LNCaP clone FGC (cell line): ENCODE measurements at regions not wholly inside any gene's neighbourhood (a gene's known extent, or its start where the extent isn't known, plus 50 kb on each side); places are given as distances from the start of the nearest gene placed in this dataset.
A peak's percentile ranks its signal among the peaks of the same experiment; 100 is the strongest.

ENCODE experiments used
- DNase-seq: peaks from one replicate; pipeline ENCODE4 v3.0.0-alpha.2; 2011; ENCODE audit warnings: low read depth
- H3K4me3 ChIP-seq: 2 replicates; pipeline ENCODE4 v1.5.1; 2011; ENCODE audit warnings: mild to moderate bottlenecking, low read depth, low read length, control low read depth
- CTCF ChIP-seq: IDR thresholded peaks from 2 replicates; pipeline ENCODE4 v1.5.1; 2012; ENCODE audit warnings: mild to moderate bottlenecking; ENCODE audit not compliant: control insufficient read depth, insufficient read depth; ENCODE audit errors: extremely low read depth

- TF ChIP-seq CTCF = peak; percentile 48
- H3K4me3 ChIP-seq = no peak overlapping the region
- no peak for DNase-seq
Observed at GRCh38 chr11:106152013-106152412, 74.6 kb downstream of the AASDHPPT start.

- no peak overlapping the region for H3K4me3 ChIP-seq
- DNase-seq = no peak
- TF ChIP-seq CTCF = no peak
Observed at GRCh38 chr11:106152824-106153223, 75.4 kb downstream of the AASDHPPT start.

- peak; percentile 53 for TF ChIP-seq CTCF
- no peak overlapping the region for H3K4me3 ChIP-seq
- DNase-seq = peak; percentile 52
Observed at GRCh38 chr11:106156290-106156937, 79.0 kb downstream of the AASDHPPT start.

GRCh38 chr11:106158406-106158805 lies 80.9 kb downstream of the AASDHPPT start:
- no peak for TF ChIP-seq CTCF
- DNase-seq = no peak
- no peak overlapping the region for H3K4me3 ChIP-seq

- TF ChIP-seq CTCF = no peak
- H3K4me3 ChIP-seq = no peak overlapping the region
- DNase-seq = no peak
Observed at GRCh38 chr11:106159836-106160235, 82.4 kb downstream of the AASDHPPT start.

- TF ChIP-seq CTCF = no peak
- no peak for DNase-seq
- H3K4me3 ChIP-seq = no peak overlapping the region
Observed at GRCh38 chr11:106160494-106160893, 83.0 kb downstream of the AASDHPPT start.
